Neuronal stem cell (in vitro differentiated cells): ENCODE measurements at regions not wholly inside any gene's neighbourhood (a gene's known extent, or its start where the extent isn't known, plus 50 kb on each side); places are given as distances from the start of the nearest gene placed in this dataset.

ENCODE experiments used
- DNase-seq: peaks from one replicate; pipeline ENCODE4 v3.0.0-alpha.2; 2013; ENCODE audit warnings: low spot score
- H2AFZ ChIP-seq: one replicate; pipeline ENCODE4 v1.6.1; 2013; ENCODE audit warnings: mild to moderate bottlenecking, low read length, inconsistent platforms
- H2AK5ac ChIP-seq: 2 replicates; pipeline ENCODE4 v1.6.1; 2013; ENCODE audit warnings: low read depth, mild to moderate bottlenecking, inconsistent platforms, low read length, moderate library complexity, mixed read lengths
- H2BK120ac ChIP-seq: 2 replicates; pipeline ENCODE4 v1.6.1; 2013; ENCODE audit warnings: low read depth, mild to moderate bottlenecking, inconsistent platforms, low read length, moderate library complexity, mixed read lengths
- H2BK12ac ChIP-seq: one replicate; pipeline ENCODE4 v1.6.1; 2013; ENCODE audit warnings: low read length, inconsistent platforms
- H2BK15ac ChIP-seq: 2 replicates; pipeline ENCODE4 v1.6.1; 2013; ENCODE audit warnings: mild to moderate bottlenecking, low read length, inconsistent platforms, mixed read lengths
- H2BK5ac ChIP-seq: one replicate; pipeline ENCODE4 v1.6.1; 2013; ENCODE audit warnings: inconsistent platforms, mild to moderate bottlenecking, low read length, moderate library complexity
- H3K14ac ChIP-seq: one replicate; pipeline ENCODE4 v1.6.1; 2013; ENCODE audit warnings: low read length, inconsistent platforms
- H3K18ac ChIP-seq: 2 replicates; pipeline ENCODE4 v1.6.1; 2013; ENCODE audit warnings: low read length, inconsistent platforms
- H3K23ac ChIP-seq: 2 replicates; pipeline ENCODE4 v1.6.1; 2013; ENCODE audit warnings: low read depth, mild to moderate bottlenecking, mixed read lengths, low read length, inconsistent platforms; ENCODE audit not compliant: poor library complexity
- H3K27ac ChIP-seq: replicated peaks from 3 replicates; pipeline ENCODE4 v1.5.1; 2013; ENCODE audit warnings: low read length, inconsistent platforms
- H3K27me3 ChIP-seq, 3 experiments: 2 replicates each; pipeline ENCODE4 v1.6.1; 2013; ENCODE audit warnings: low read length in 3 of 3, mild to moderate bottlenecking in 2 of 3, inconsistent platforms in 1 of 3, low read depth in 1 of 3, mixed read lengths in 1 of 3, moderate library complexity in 1 of 3; ENCODE audit not compliant: control insufficient read depth in 3 of 3, insufficient read depth in 3 of 3
- H3K36me3 ChIP-seq, 2 donors: replicated peaks in 1 of 2; 2 replicates each; pipeline ENCODE4 v1.6.1; 2013; ENCODE audit warnings: low read length in 2 of 2; ENCODE audit not compliant: control insufficient read depth in 2 of 2, insufficient read depth in 2 of 2
- H3K4ac ChIP-seq: 2 replicates; pipeline ENCODE4 v1.6.1; 2013; ENCODE audit warnings: inconsistent platforms, mild to moderate bottlenecking, low read length, moderate library complexity
- H3K4me1 ChIP-seq, 2 donors: 1 replicate in 1 of 2; 2 replicates in 1 of 2; pipeline ENCODE4 v1.6.1; 2013; ENCODE audit warnings: low read length in 2 of 2, low read depth in 1 of 2; ENCODE audit not compliant: control insufficient read depth in 2 of 2, insufficient read depth in 1 of 2
- H3K4me2 ChIP-seq: one replicate; pipeline ENCODE4 v1.6.1; 2013; ENCODE audit warnings: mild to moderate bottlenecking, low read length, inconsistent platforms; ENCODE audit not compliant: insufficient read depth, poor library complexity, severe bottlenecking
- H3K4me3 ChIP-seq, 2 donors: 2 replicates each; pipeline ENCODE4 v1.5.1; 2013; ENCODE audit warnings: low read length in 2 of 2, mild to moderate bottlenecking in 2 of 2, inconsistent platforms in 1 of 2, moderate library complexity in 1 of 2
- H3K79me1 ChIP-seq: one replicate; pipeline ENCODE4 v1.6.1; 2013; ENCODE audit warnings: low read depth, mild to moderate bottlenecking, inconsistent platforms, low read length, moderate library complexity
- H3K9ac ChIP-seq: one replicate; pipeline ENCODE4 v1.6.1; 2013; ENCODE audit warnings: mild to moderate bottlenecking, low read depth, low read length, inconsistent platforms; ENCODE audit not compliant: poor library complexity
- H3K9me3 ChIP-seq, 2 donors: replicated peaks in 1 of 2; 2 replicates each; pipeline versions ENCODE3 to v1.6.1; 2013; ENCODE audit warnings: low read length in 2 of 2, mild to moderate bottlenecking in 2 of 2, inconsistent platforms in 1 of 2, low read depth in 1 of 2, mixed read lengths in 1 of 2, moderate library complexity in 1 of 2; ENCODE audit not compliant: control insufficient read depth in 2 of 2, insufficient read depth in 1 of 2
- H4K8ac ChIP-seq: one replicate; pipeline ENCODE4 v1.6.1; 2013; ENCODE audit warnings: low read depth, mild to moderate bottlenecking, inconsistent platforms, low read length, moderate library complexity
- H4K91ac ChIP-seq: one replicate; pipeline ENCODE4 v1.6.1; 2013; ENCODE audit warnings: low read length, low read depth, mild to moderate bottlenecking, inconsistent platforms; ENCODE audit not compliant: poor library complexity
- WGBS, 2 donors: extraction: QIAGEN DNeasy Blood & Tissue Kit; methylation state at CpG; one replicate each; pipeline ENCODE4 v1.1.7; 2013; ENCODE audit warnings: missing lambda C conversion rate in 2 of 2, mixed read lengths in 1 of 2; ENCODE audit not compliant: insufficient read length in 2 of 2, insufficient replicate concordance in 1 of 2; ENCODE audit errors: extremely low coverage in 2 of 2; 5-methylcytosine and 5-hydroxymethylcytosine counted together

DNA sequence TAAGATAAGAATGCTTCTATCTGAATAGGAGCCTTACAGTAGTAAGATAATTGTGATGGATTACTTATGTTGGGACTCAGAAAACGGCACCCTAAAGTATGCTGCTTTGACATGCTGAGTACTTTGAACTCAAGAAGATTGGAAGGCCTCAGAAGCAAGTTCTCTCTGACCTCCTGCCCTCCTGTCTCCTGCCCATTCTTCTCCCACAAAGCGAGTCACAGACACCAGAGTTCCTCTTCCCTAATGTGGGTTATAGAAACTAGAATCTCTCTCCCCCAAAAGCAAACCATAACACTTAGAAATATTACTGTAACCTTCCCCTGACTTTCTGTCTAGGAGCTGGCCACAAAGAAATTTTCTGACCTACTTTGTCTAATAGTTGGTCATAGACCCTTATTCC, 76.5 kb downstream of the DDIT4L start:
- H4K8ac ChIP-seq = no peak overlapping the region
- H2BK15ac ChIP-seq = no peak overlapping the region
- H3K9ac ChIP-seq = no peak overlapping the region
- no peak overlapping the region for H3K4me3 ChIP-seq
- no peaks in the 10 kb centered on the region for H3K27me3 ChIP-seq
- H3K36me3 ChIP-seq = no peaks in the 10 kb centered on the region
- no peak overlapping the region for H2BK12ac ChIP-seq
- H2AFZ ChIP-seq = no peak overlapping the region
- no peak overlapping the region for H3K23ac ChIP-seq
- H3K9me3 ChIP-seq = peaks cover 0 to 2% of the 10 kb centered on the region in 2 donors
- H3K18ac ChIP-seq = no peak overlapping the region
- H3K4me2 ChIP-seq = no peak overlapping the region
- H3K14ac ChIP-seq = no peak overlapping the region
- no peak overlapping the region for H4K91ac ChIP-seq
- no peak overlapping the region for H2BK120ac ChIP-seq
- WGBS, 2 donors = no CpG with 5 or more reads among the region's 2 CpGs
- no peak overlapping the region for H2BK5ac ChIP-seq
- no peak overlapping the region for H3K4ac ChIP-seq
- no peaks in the 10 kb centered on the region for H3K4me1 ChIP-seq
- no peaks in the 10 kb centered on the region for H3K79me1 ChIP-seq
- H2AK5ac ChIP-seq = no peak overlapping the region
- no peak for DNase-seq
- H3K27ac ChIP-seq = no peak overlapping the region

DNA sequence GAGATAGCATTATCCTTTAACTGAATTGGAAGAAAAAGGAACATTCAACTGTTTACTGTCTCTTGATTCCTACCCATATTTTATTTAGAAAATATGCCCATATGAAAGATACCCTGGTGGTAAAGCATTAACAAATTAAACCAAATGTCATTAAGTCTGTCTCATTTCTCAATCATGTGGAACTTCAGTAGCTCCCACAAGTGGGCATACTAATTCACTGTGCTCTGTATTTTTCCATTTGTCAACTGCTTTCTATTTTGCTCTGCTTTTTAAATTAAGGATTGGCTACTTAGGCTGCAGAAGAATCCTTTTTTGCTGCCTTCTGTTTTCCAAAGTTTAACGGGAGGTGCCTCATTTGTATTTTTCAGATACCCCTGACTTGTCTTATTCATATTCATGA, 77.2 kb downstream of the DDIT4L start:
- Histone ChIP-seq H2BK15ac (no peak overlapping the region), H3K23ac (no peak overlapping the region), H4K91ac (no peak overlapping the region), H2BK120ac (no peak overlapping the region), H3K27me3 (no peaks in the 10 kb centered on the region), H3K9ac (no peak overlapping the region), H3K36me3 (no peaks in the 10 kb centered on the region), H3K14ac (no peak overlapping the region), H3K4me3 (no peak overlapping the region), H2BK5ac (no peak overlapping the region), H3K18ac (no peak overlapping the region), H3K27ac (no peak overlapping the region), H3K4me2 (no peak overlapping the region), H3K79me1 (no peaks in the 10 kb centered on the region), H4K8ac (no peak overlapping the region), H3K4me1 (no peaks in the 10 kb centered on the region), H3K9me3 (peaks cover 0 to 2% of the 10 kb centered on the region in 2 donors), H2BK12ac (no peak overlapping the region), H3K4ac (no peak overlapping the region), H2AFZ (no peak overlapping the region), H2AK5ac (no peak overlapping the region)
- no peak for DNase-seq
- no CpG with 5 or more reads among the region's 1 CpG for WGBS, 2 donors

DNA sequence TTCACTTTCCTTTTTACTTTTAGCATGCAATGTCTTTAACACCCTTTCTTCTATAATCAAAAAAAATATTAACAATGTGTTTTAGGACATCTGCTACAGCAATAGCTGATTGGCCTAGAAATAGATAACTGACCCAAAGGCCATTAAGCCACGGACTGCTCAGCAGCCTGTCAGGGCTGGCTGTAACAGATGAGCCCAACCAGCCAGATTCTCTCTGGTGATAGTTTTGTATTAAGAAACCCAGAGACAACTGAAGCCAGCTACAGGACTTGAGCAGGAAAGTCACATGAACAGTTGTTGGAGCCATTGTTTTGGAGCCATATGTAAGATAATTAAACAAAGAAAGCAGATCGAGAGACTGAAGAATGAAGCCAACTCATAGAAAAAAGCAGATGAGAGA, 80.3 kb downstream of the DDIT4L start:
- H4K8ac ChIP-seq = no peak overlapping the region
- H3K14ac ChIP-seq = no peak overlapping the region
- H3K9me3 ChIP-seq = no peaks in the 10 kb centered on the region
- H2AFZ ChIP-seq = no peak overlapping the region
- no peak overlapping the region for H2BK12ac ChIP-seq
- H3K4me3 ChIP-seq = no peak overlapping the region
- no peak overlapping the region for H3K23ac ChIP-seq
- H2BK120ac ChIP-seq = no peak overlapping the region
- no peaks in the 10 kb centered on the region for H3K36me3 ChIP-seq
- DNase-seq = no peak
- H3K4ac ChIP-seq = no peak overlapping the region
- no peak overlapping the region for H3K18ac ChIP-seq
- H4K91ac ChIP-seq = no peak overlapping the region
- no peaks in the 10 kb centered on the region for H3K27me3 ChIP-seq
- no peaks in the 10 kb centered on the region for H3K4me1 ChIP-seq
- no peak overlapping the region for H2BK15ac ChIP-seq
- H3K9ac ChIP-seq = no peak overlapping the region
- H2BK5ac ChIP-seq = no peak overlapping the region
- H3K79me1 ChIP-seq = no peaks in the 10 kb centered on the region
- no CpG with 5 or more reads among the region's 2 CpGs for WGBS, 2 donors
- H2AK5ac ChIP-seq = no peak overlapping the region
- H3K4me2 ChIP-seq = no peak overlapping the region
- no peak overlapping the region for H3K27ac ChIP-seq

DNA sequence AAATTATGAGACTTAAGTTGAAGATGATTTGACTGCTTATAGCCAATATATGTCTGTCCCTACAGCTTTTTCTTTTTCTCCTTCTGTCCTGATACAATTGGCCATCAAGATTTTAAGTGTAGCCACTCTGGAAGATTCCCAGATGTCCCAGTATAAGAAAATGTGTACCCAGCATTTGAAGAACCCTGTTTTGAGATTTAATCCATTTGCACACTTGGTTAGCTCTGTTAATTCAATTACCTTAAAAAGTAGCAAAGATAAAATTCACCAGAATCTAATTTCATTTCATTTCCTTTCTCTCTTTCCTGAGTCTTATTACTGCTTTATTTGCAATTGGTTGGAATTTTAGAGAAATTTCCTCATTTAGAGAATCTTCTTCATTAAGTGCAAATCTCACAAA, 81.4 kb downstream of the DDIT4L start:
- no peak overlapping the region for H3K4me2 ChIP-seq
- no peak overlapping the region for H3K27ac ChIP-seq
- H3K23ac ChIP-seq = no peak overlapping the region
- no peak overlapping the region for H2AK5ac ChIP-seq
- H2BK5ac ChIP-seq = no peak overlapping the region
- no peak overlapping the region for H3K4me3 ChIP-seq
- H3K27me3 ChIP-seq = no peaks in the 10 kb centered on the region
- no peak overlapping the region for H4K91ac ChIP-seq
- no peak for DNase-seq
- no peak overlapping the region for H3K9ac ChIP-seq
- H3K4ac ChIP-seq = no peak overlapping the region
- no peaks in the 10 kb centered on the region for H3K9me3 ChIP-seq
- H4K8ac ChIP-seq = no peak overlapping the region
- no peaks in the 10 kb centered on the region for H3K4me1 ChIP-seq
- no peaks in the 10 kb centered on the region for H3K36me3 ChIP-seq
- H2BK15ac ChIP-seq = no peak overlapping the region
- no peak overlapping the region for H2BK12ac ChIP-seq
- H3K14ac ChIP-seq = no peak overlapping the region
- H3K18ac ChIP-seq = no peak overlapping the region
- H3K79me1 ChIP-seq = no peaks in the 10 kb centered on the region
- no peak overlapping the region for H2BK120ac ChIP-seq
- H2AFZ ChIP-seq = no peak overlapping the region
